K562 (cell line): ENCODE measurements at regions not wholly inside any gene's neighbourhood (a gene's known extent, or its start where the extent isn't known, plus 50 kb on each side); places are given as distances from the start of the nearest gene placed in this dataset.

Experiments
- ATAC-seq: fragments of 200-7000 bp; cut with Tn5 transposase; 3 replicates; pipeline ENCODE4 v1.9.1; 2020; ENCODE audit warnings: moderate library complexity
- BruUV-seq: library from RNA; stranded (reverse); fragments of 400-500 nt; replicated peaks from 2 replicates; lab custom pipeline; 2021; lab: Mats Ljungman, UMichigan
- CTCF ChIA-PET: fragments of 300-600 bp; formaldehyde crosslinking; extraction: SDS; loops from one replicate; lab custom pipeline; 2021; ENCODE audit warnings: low intra/inter-chr PET ratio; lab: Yijun Ruan, JAX
- POLR2A ChIA-PET: fragments of 300-600, 350-650 bp; sonication (Branson Sonifier 250); formaldehyde crosslinking; extraction: SDS; loops from one replicate; lab custom pipeline; 2021; ENCODE audit warnings: antibody characterized with exemption, inconsistent platforms; lab: Yijun Ruan, JAX
- DNase-seq, 4 experiments: peaks; one replicate each; pipeline versions ENCODE4 v3.0.0 to v3.0.0-alpha.2; 2011 to 2018; ENCODE audit warnings: low spot score in 3 of 4, mixed read lengths in 3 of 4; ENCODE audit errors: extremely low read depth in 1 of 4
- FAIRE-seq: peaks from 2 replicates; lab custom pipeline; 2011; peaks lifted over from hg19 to GRCh38; lab: Jason Lieb, UNC
- H2AFZ ChIP-seq: 2 replicates; pipeline ENCODE4 v1.6.0; 2011; ENCODE audit warnings: low read depth, low read length, control low read depth, inconsistent platforms
- H3K27ac ChIP-seq: fragments of 200-600 bp; 3 replicates; pipeline ENCODE4 v1.8.0; 2011; ENCODE audit warnings: low read depth, mild to moderate bottlenecking, control low read depth, inconsistent platforms, low read length, moderate library complexity, mixed read lengths; ENCODE audit errors: extremely low read depth
- H3K27me3 ChIP-seq, 2 experiments: fragments of 300-600 bp in 1 of 2; 2 replicates in 1 of 2; 3 replicates in 1 of 2; pipeline versions ENCODE4 v1.6.0 to v1.8.0; 2011; ENCODE audit warnings: inconsistent platforms in 2 of 2, low read length in 2 of 2, mild to moderate bottlenecking in 1 of 2, mixed read lengths in 1 of 2, moderate library complexity in 1 of 2; ENCODE audit not compliant: control insufficient read depth in 2 of 2, insufficient read depth in 2 of 2
- H3K36me3 ChIP-seq: fragments of 300-600 bp; 3 replicates; pipeline ENCODE4 v1.8.0; 2011; ENCODE audit warnings: mild to moderate bottlenecking, low read length, inconsistent platforms; ENCODE audit not compliant: control insufficient read depth, insufficient read depth
- H3K4me1 ChIP-seq, 2 experiments: fragments of 200-600 bp in 1 of 2; replicated peaks in 1 of 2; 2 replicates in 1 of 2; 3 replicates in 1 of 2; pipeline versions ENCODE4 v1.5.1 to v1.8.0; 2011; ENCODE audit warnings: inconsistent platforms in 2 of 2, low read length in 2 of 2, mild to moderate bottlenecking in 1 of 2, mixed read lengths in 1 of 2, moderate library complexity in 1 of 2; ENCODE audit not compliant: control insufficient read depth in 2 of 2, insufficient read depth in 2 of 2
- H3K4me2 ChIP-seq: 2 replicates; pipeline ENCODE4 v1.6.1; 2011; ENCODE audit warnings: low read length, control low read depth, inconsistent platforms, mixed read lengths; ENCODE audit not compliant: insufficient read depth
- H3K4me3 ChIP-seq: fragments of 200-600 bp; sonication (generic), shearing (Covaris generic); 2 replicates; pipeline ENCODE4 v1.5.1; 2016; ENCODE audit warnings: control low read depth, inconsistent platforms
- H3K79me2 ChIP-seq: fragments of 200-600 bp; 3 replicates; pipeline ENCODE4 v1.8.0; 2011; ENCODE audit warnings: low read length, inconsistent platforms; ENCODE audit not compliant: control insufficient read depth, insufficient read depth
- H3K9ac ChIP-seq, 2 experiments: 2 replicates each; pipeline versions ENCODE4 v1.6.0 to v1.6.1; 2011; ENCODE audit warnings: low read depth in 2 of 2, low read length in 2 of 2, control low read depth in 1 of 2, inconsistent platforms in 1 of 2, mild to moderate bottlenecking in 1 of 2, mixed read lengths in 1 of 2; ENCODE audit not compliant: insufficient read depth in 1 of 2
- H3K9me1 ChIP-seq: one replicate; pipeline ENCODE4 v1.6.0; 2011; ENCODE audit warnings: inconsistent platforms, mild to moderate bottlenecking, low read length, moderate library complexity; ENCODE audit not compliant: control insufficient read depth, insufficient read depth
- H3K9me3 ChIP-seq: replicated peaks from 2 replicates; pipeline ENCODE4 v1.5.1; 2011; ENCODE audit warnings: low read depth, low read length, inconsistent platforms; ENCODE audit not compliant: control insufficient read depth, insufficient read depth
- H4K20me1 ChIP-seq: replicated peaks from 2 replicates; pipeline ENCODE4 v1.6.1; 2011; ENCODE audit warnings: low read length, inconsistent platforms, mixed read lengths; ENCODE audit not compliant: control insufficient read depth, insufficient read depth
- HDAC2 ChIP-seq: fragments of 450-650 bp; IDR thresholded peaks from 2 replicates; pipeline ENCODE4 v1.6.1; 2016; ENCODE audit warnings: mild to moderate bottlenecking
- KLF16 ChIP-seq: IDR thresholded peaks from 2 replicates; pipeline ENCODE4 v1.6.1; 2016; ENCODE audit warnings: antibody characterized with exemption
- MCM2 ChIP-seq: fragments of 450-650 bp; IDR thresholded peaks from 2 replicates; pipeline ENCODE4 v1.6.1; 2017; ENCODE audit warnings: low read depth, mild to moderate bottlenecking
- MED1 ChIP-seq: sonication (generic); formaldehyde crosslinking; IDR thresholded peaks from 2 replicates; pipeline ENCODE4 v1.8.1; 2023; ENCODE audit warnings: missing genetic modification reagents, borderline replicate concordance
- NCOA1 ChIP-seq: fragments of 450-650 bp; IDR thresholded peaks from 2 replicates; pipeline ENCODE4 v1.6.1; 2016; ENCODE audit warnings: low read depth
- WGBS: fragments of 100-300 bp; shearing (Covaris generic); methylation state at CpG from one replicate; pipeline ENCODE4 v1.1.6; 2016; ENCODE audit warnings: low coverage, mixed read lengths; ENCODE audit not compliant: insufficient coverage; ENCODE audit errors: missing lambda C conversion rate; 5-methylcytosine and 5-hydroxymethylcytosine counted together
- in situ Hi-C: fragments of 300-500 bp; cut with MboI; formaldehyde crosslinking; loops from 4 replicates; pipeline ENCODE4 v1.15.0; 2018; ENCODE audit warnings: inconsistent platforms, mixed read lengths
- intact Hi-C: fragments of 100-400 bp; cut with micrococcal nuclease; formaldehyde crosslinking; loops from 2 replicates; pipeline ENCODE4 v1.14.2; 2022
- TF ChIP-seq, protein P1 (sequence below): fragments of 200-400 bp; formaldehyde crosslinking; IDR thresholded peaks from 2 replicates; pipeline ENCODE4 v1.6.1; 2017; ENCODE audit warnings: mild to moderate bottlenecking, low read depth, low read length, moderate library complexity
- TF ChIP-seq, protein P2 (sequence below): sonication (generic); formaldehyde crosslinking; IDR thresholded peaks from 2 replicates; pipeline ENCODE4 v1.8.1; 2023; ENCODE audit warnings: mild to moderate bottlenecking, missing genetic modification reagents

DNA sequence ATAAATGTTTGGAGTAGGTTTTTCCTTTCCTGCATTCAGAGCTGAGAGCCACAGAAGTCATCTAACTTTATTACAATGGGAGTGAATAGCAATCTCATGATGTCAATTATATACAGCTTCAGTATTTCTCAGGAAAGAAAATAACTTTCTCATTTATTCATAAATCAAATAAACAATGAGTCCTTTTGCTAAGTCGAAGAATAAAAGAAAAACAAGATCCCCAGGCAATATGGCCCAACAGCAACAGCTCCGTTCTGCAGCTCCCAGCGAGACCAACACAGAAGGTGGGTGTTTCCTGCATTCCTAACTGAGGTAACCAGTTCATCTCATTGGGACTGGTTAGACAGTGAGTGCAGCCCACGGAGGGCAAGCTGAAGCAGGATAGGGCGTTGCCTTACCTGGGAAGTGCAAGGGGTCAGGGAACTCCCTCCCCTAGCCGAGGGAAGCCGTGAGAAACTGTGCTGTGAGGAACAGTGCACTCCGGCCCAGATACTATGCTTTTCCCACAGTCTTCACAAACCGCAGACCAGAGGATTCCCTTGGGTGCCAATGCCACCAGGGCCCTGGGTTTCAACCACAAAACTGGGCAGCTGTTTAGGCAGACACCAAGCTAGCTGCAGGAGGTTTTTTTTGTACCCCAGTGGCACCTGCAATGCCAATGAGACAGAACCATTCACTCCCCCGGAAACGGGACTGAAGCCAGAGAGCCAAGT, 128.2 kb downstream of the SLITRK1 start:
- DNase-seq (no peak), ATAC-seq (no peak), FAIRE-seq (no peak)
- no peak overlapping the region for H3K4me3 ChIP-seq
- no peak for TF ChIP-seq MED1 (CRISPR knock-in tag)
- TF ChIP-seq, protein P1, sequence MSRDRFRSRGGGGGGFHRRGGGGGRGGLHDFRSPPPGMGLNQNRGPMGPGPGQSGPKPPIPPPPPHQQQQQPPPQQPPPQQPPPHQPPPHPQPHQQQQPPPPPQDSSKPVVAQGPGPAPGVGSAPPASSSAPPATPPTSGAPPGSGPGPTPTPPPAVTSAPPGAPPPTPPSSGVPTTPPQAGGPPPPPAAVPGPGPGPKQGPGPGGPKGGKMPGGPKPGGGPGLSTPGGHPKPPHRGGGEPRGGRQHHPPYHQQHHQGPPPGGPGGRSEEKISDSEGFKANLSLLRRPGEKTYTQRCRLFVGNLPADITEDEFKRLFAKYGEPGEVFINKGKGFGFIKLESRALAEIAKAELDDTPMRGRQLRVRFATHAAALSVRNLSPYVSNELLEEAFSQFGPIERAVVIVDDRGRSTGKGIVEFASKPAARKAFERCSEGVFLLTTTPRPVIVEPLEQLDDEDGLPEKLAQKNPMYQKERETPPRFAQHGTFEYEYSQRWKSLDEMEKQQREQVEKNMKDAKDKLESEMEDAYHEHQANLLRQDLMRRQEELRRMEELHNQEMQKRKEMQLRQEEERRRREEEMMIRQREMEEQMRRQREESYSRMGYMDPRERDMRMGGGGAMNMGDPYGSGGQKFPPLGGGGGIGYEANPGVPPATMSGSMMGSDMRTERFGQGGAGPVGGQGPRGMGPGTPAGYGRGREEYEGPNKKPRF, result no peak
- no peak for TF ChIP-seq NCOA1
- no peak for TF ChIP-seq MCM2
- TF ChIP-seq, protein P2, sequence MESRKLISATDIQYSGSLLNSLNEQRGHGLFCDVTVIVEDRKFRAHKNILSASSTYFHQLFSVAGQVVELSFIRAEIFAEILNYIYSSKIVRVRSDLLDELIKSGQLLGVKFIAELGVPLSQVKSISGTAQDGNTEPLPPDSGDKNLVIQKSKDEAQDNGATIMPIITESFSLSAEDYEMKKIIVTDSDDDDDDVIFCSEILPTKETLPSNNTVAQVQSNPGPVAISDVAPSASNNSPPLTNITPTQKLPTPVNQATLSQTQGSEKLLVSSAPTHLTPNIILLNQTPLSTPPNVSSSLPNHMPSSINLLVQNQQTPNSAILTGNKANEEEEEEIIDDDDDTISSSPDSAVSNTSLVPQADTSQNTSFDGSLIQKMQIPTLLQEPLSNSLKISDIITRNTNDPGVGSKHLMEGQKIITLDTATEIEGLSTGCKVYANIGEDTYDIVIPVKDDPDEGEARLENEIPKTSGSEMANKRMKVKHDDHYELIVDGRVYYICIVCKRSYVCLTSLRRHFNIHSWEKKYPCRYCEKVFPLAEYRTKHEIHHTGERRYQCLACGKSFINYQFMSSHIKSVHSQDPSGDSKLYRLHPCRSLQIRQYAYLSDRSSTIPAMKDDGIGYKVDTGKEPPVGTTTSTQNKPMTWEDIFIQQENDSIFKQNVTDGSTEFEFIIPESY (CRISPR knock-in tag), result no peak
- no peak for TF ChIP-seq HDAC2
- TF ChIP-seq KLF16, result no peak
- H3K4me1 ChIP-seq, result no peaks in the 10 kb centered on the region
- H3K9me3 ChIP-seq, result no peaks in the 10 kb centered on the region
- H3K9me1 ChIP-seq, result no peaks in the 10 kb centered on the region
- H3K9ac ChIP-seq, result no peak overlapping the region
- H3K4me2 ChIP-seq, result no peak overlapping the region
- no peaks in the 10 kb centered on the region for H3K79me2 ChIP-seq
- POLR2A ChIA-PET, result no interaction called here
- BruUV-seq, result no TSS peak
- intact Hi-C loops, result no loop called here
- CTCF ChIA-PET, result no interaction called here
- no peaks in the 10 kb centered on the region for H3K27me3 ChIP-seq
- no peaks in the 10 kb centered on the region for H4K20me1 ChIP-seq
- H3K36me3 ChIP-seq, result no peaks in the 10 kb centered on the region
- H2AFZ ChIP-seq, result no peak overlapping the region
- 0% methylated on average over 8 of the region's 11 CpGs for WGBS
- in situ Hi-C loops, result no loop called here
- no peak overlapping the region for H3K27ac ChIP-seq
